Heart left ventricle (tissue), 13 donors: ENCODE measurements at regions not wholly inside any gene's neighbourhood (a gene's known extent, or its start where the extent isn't known, plus 50 kb on each side); places are given as distances from the start of the nearest gene placed in this dataset.

ENCODE experiments used
- CTCF ChIP-seq, 12 donors: fragments of 200-600 bp; sonication (generic) in 4 of 12; IDR thresholded peaks; one replicate each; pipeline versions ENCODE4 v1.5.0 to v1.8.0; 2018 to 2022; ENCODE audit warnings: antibody characterized with exemption in 12 of 12, mild to moderate bottlenecking in 5 of 12
- POLR2A ChIP-seq, 2 donors: fragments of 450-650 bp; IDR thresholded peaks; one replicate each; pipeline ENCODE4 v1.6.1; 2017; ENCODE audit warnings: antibody characterized with exemption in 2 of 2, mild to moderate bottlenecking in 2 of 2, moderate library complexity in 2 of 2
- donor health status: ischemic (EF 13 %, LVEDD 7.1; RV severe dilation, severe dysfunction).
- donor health status: DM: no; HTN: yes; CAD: no.
- donor health status: DM: no; HTN: no; CAD: no.
- donor health status: ischemic (EF 25% LVEDD 6.9; RV normal size, moderate dysfunction).
- donor health status: ischemic (EF 25% LVEDD 5.7; RV mildly dilated, moderate dysfunction).
- donor health status: ischemic (EF 35%, LVEDD 5.7; RV mildly dilated, moderate dysfunction).
- donor health status: nonischemic (EF 11% LVEDD 7.7; RV severe dilation, severe dysfunction).
- donor health status: DM: yes; HTN: yes; CAD: no.
- donor health status: PGD.
- donor health status: ischemic (EF 29% LVEDD 5.4; RV normal size, mild dysfunction).
- donor health status: nonischemic (EF 23%, LVEDD 6.1; RV moderate dilation, normal function).

- TF ChIP-seq CTCF (IDR thresholded peaks at IDR 0.05) = no peak
- no peak for TF ChIP-seq POLR2A (IDR thresholded peaks at IDR 0.05)
These were observed 572.6 kb downstream of the SLC16A7 start for GRCh38 chr12:60168441-60168840.
